Stimulated activated CD4-positive, alpha-beta T cell treated with anti-CD3 and anti-CD28 coated beads, Interleukin-2, amount 100 ng/mL, for 24 hours (primary cell): ENCODE measurements at regions not wholly inside any gene's neighbourhood (a gene's known extent, or its start where the extent isn't known, plus 50 kb on each side); places are given as distances from the start of the nearest gene placed in this dataset.

Experiments used
- DNase-seq, 2 donors: peaks; one replicate each; pipeline ENCODE4 v3.0.0-alpha.2; 2020

DNA sequence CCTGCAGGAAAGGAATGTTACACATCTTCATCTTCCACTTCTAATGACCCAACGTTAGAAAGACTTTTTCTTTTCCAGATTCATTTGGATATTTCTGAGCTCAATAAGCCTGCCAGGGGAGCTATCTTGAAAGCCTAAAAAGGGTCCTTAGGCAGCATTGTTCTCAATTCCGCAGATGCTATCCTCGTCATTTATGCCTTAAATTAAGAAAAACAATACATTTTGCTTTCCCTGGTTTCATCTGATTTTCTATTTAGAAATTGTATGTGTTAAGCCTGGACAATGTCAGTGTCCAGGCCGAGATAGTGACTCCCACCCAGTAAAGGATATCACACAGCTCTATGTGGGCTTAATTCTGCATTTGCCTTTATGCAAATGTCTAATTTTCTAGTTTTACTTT lies 721.3 kb downstream of the DIAPH3 start:
- DNase-seq, result no peak

GRCh38 chr13:59442944-59443486 lies 720.7 kb downstream of the DIAPH3 start:
- DNase-seq, result no peak

DNA sequence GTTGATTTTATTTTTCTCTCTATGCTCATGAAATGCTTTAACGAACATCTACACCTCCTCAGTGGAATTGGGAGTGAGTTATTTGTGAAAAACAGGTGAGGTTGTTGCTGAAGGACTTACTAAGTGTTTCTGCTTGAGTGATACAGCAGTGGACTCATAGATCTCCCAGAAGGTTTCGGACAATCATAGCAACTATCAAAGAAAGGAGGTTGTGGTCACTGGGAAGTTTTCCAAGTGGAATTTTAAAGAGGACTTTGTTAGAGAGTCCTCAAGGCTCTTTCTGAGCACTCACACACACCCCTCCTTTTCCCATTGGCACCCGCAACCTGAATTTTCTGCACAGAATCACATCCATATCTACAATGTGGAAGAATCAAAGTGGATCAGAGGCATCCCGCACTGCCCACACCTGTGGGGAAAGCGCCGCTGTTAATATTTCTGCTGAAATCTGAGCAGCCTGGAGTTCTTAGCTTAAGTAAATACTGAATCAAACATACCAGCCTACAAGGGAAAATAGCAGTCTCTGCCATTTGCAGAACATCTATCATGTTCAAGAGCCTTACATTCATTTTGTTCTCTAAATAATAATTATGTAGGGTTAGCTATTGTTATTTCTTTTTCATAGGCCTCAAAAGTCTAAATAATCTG lies 719.4 kb downstream of the DIAPH3 start:
- no peak for DNase-seq

DNA sequence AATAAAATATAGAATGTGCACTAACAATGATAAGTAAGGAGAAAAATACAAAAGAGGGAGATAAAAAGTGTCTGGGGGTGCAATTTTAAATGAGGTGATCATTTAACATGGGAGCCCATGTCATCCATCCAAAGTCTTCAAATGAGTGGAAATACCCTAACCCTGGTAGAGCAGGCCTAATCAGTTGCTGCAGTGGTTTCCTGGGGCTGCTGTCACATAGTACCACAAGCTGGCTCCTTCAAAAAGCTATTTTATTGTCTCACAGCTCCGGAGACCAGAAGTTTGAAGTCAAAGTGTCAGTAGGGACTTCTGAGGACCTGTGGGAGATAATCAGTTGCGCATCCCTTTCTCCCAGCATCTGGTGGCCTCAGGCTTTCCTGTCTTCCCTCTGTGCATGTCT lies 717.9 kb downstream of the DIAPH3 start:
- no peak for DNase-seq

DNA sequence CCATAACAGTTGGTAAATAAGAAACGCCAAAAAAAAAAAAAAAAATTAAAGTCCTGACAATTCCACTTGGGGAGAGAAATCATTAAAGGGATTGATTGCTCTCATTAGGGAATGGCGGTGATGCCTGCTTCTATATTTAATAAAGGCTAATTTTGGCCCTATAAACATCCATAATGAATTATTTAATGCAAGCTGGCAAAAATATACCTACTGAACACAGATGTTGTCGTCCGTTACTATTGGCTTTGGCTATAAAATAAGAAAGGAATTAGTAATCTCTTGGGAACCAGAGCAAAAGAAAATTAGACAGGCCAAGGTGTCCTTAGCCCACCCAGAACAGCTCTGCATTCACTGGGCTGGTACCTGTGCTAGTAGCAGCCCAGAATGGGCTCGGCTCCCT lies 717.3 kb downstream of the DIAPH3 start:
- no peak for DNase-seq

DNA sequence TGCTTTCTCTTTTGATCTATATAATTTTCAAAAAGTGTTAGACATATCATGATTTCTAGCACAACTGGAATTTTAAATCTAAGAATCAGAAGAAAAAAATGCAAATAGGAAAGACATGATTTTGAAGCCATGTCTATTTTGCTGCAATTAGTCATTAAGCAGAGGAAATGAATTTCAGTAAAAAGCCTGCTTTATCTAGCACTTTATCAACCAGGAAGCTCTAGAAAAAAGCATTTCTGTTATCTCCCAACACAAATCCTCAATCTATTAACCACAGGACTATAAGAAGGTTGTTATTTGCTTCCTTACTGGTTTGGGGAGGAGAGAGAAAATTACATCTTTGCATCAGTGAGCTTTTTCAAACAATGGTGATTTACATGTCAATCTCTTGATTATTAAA lies 716.7 kb downstream of the DIAPH3 start:
- DNase-seq, result no peak

DNA sequence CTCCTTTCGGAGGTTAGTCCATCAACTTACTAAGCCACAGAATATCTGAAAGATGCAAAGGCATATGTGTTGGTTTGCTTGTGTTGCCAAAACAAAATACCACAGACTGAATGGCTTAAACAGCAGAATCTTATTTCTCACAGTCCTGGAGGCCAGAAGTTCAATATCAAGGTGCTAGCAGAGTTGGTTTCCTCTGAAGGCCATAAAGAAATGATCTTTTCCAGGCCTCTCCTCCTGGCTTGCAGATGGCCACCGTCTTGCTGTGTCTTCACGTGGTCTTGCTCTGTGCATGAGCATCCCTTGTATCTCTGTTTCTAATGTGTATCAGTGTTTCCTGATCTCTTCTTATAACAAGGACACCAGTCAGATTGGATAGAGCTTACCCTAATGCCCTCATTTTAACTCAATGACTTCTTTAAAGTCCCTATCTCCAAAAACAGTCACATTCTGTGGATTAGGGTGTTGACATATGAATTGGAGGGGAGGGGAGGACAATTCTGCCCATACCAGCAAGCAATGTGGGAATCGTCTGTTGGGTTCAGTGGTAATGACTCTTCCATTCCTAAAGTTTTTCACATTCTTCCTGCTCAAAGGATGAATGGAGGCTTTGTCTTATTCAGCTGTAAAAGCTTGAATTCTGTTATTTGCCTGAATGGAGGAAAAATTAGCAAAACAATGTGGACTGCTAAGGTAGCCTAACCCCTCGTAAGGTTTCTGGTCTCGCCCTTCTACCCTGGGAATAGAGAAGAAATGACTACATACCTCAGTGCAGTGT lies 715.7 kb downstream of the DIAPH3 start:
- no peak for DNase-seq

DNA sequence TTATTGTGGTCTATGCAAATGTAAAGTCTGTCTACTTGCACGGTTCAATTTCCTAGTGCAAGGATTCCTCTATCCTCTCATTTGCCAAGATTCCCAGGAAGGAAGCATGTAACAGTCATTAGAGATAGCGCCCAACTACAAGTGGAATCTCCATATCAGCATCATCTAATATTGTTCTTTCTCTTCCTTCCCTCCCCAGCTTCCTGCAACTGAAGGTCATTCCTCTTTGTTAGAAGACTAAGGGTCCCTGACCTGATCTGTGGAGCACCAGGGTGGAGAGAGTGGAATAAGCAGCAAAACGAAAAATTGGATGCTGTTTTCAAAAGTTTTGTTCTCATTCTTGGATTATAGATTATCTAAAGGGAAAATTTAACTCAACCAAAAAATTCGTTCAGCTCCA lies 714.0 kb downstream of the DIAPH3 start:
- no peak for DNase-seq

DNA sequence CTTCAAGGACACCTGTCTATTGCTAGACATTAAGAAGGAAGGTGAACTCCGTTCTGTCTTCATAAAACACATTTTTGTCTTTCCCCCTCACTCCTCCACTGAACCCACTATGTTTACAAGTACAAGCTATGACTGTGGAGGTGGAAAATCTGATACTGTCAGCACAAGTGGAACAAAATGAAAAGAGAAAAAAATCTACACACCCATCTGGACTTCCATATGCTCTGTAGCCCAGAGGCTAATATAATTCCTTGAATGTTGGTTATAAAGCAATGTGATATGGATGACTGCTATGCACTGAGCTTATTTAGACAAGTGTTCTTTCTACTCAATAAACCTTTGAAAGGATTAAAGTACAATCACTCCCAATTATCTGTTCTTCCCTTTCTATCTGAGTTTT lies 713.5 kb downstream of the DIAPH3 start:
- no peak for DNase-seq

- DNase-seq, result no peak
Measured at GRCh38 chr13:59451236-59451635, 712.5 kb downstream of the DIAPH3 start.

DNA sequence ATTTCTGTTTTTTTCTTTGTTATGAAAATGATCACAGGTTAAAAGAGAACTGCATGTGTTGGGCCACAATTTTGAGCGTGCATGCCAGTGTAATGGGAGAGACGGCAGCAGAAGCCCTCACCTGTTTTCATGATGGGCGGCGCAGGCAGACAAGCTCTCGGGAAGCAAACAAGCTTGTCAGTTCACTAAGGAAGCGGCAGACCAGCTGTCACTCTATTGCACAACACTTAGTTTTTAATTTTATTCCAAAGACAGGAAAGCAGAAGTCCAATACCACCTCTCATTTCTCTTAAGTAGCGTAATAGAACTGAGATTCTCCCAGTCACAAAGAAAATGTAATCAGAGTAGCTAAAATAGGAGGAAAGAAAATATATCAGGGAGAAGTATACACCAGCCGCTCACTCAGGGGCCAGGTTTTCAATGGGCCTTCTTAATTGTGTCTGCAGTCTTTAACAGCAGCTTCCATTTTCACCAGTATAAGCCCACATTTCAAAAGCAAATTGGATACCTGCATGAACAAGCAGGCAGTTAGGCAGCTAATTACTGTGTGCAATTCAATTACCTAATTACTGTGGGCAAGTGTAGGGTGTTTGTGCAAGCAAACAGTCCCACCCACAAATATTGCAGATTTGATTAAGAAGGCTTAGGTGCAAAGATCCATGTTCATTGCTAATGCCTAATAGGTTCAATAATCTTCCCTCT lies 711.4 kb downstream of the DIAPH3 start:
- DNase-seq, result no peak

GRCh38 chr13:59458908-59459579 lies 704.7 kb downstream of the DIAPH3 start:
- DNase-seq, result no peak

DNA sequence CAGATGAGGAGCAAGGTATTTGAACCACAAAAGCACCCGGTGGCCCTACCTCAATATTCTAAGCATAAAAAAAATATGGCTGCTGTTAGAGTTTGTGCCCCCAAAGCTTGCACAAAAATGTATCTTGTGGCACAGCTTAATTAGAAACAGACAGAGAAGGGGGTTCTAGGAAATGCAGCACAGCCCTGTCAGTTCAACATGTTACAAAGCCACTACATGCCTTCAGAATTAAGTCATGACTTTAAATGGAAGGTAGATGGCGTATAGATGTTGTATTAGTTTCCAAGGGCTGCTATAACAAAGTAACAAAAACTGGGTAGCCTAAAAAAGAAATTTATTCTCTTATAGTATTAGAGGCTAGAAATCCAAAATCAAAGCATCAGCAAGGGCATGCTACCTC lies 703.8 kb downstream of the DIAPH3 start:
- no peak for DNase-seq

DNA sequence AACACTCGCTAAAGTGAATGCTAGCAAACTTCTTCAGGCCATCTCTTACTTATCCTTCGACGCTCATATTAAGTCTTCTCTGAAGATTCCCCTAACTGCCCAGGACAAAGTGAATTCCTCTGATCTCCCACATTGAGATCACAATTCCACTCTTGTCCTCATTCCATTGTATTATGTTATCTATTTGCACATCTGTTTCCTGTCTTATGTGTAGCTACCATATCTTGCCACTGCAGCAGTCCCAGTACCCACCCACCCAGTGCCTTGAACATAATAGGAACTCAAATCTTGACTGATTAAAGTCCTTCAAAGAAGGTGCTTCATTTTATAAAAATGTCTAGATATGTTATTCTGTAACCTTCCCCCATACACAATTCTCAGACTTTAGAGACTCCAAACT lies 702.3 kb downstream of the DIAPH3 start:
- DNase-seq, result no peak

DNA sequence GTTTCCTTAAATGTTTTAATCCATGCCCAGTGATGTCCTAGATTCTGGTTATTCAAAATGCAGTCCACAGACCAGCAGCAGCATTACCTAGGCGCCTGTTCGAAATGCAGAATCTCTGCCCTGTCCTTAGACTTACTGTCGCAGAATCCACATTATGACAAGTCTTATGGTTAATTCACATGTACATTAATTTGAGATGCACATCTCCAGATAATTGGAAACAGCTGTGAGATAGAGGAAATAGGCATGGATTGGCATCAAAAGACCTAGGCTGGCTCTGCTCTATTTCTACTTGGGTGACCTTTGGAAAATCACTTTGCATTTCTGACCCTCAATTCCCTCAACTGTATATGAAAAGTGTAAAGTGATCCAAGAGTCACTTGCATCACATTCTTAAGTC lies 700.7 kb downstream of the DIAPH3 start:
- no peak for DNase-seq

DNA sequence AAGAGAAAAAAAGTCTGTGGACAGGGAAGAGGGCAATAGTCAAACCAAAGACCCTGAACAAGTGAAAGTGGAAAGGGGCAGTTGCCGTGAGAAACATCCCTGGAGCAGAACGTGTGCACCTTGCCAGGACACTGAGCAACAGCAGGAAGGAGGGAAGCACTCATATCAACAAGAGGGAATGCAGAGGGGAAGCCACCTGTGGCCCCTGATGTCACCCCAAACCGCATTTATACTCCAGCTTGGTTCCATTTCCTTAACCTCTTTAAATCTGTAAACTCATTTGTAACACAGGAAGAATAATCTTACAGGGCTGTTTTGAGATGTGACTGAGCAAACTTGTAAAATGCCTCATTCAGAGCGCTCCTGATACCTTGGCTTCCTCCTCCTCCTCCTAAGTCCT lies 698.8 kb downstream of the DIAPH3 start:
- DNase-seq, result no peak

- DNase-seq, result no peak
Measured at GRCh38 chr13:59468396-59468795, 695.3 kb downstream of the DIAPH3 start.

DNA sequence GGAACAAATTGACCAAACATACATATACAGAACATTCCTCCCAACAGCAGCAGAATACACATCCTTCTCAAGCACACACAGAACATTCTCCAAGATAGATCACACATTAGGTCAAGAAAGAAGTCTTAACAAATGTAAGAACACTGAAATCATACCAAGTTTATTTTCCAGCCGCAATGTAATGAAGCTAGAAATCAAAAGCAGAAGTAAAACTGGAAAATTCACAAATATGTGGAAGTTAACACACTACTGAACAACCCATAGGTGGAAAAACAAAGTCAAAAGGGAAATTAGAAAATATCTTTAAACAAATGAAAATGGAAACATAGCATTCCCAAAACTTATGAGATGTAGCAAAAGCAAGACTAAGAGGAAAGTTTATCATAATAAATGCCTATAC lies 692.6 kb downstream of the DIAPH3 start:
- DNase-seq, result no peak

- no peak for DNase-seq
Measured at GRCh38 chr13:59472134-59472533, 691.6 kb downstream of the DIAPH3 start.

DNA sequence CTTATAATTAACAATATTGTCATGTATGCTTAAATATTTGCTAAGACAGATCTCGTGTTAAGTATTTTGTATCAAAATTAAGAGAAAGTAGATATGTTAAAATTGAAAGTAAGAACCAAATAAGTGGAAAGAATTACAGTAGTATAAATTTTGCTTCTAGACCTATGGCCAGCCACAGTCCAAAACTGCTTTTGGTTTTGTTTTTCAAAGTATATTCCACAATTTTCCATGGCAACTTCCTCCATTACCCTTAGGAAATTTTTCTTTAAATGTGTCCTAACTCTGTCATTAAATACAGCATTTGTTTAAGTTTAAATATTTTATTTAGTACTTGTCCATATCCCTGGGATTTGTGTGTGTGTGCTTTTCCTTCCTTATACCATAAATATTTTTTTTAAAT lies 689.0 kb downstream of the DIAPH3 start:
- DNase-seq, result no peak

DNA sequence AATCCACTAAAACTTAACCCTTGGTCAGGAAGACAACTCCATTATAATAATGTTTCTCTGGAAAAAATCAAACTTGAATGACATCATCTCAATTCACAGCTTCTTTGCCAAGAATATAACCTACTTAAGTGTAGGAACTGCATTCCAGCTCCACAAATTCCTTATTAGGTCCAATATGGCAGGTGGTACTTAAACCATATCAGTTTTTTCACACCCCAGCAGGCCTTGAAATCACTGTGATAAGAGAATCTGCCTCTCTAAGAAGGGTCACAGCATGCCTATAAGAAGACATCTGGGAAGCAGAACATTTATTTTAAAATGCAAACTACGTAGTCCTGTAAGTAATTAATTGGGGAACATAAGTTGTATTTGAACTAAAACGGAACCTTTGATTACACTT lies 687.8 kb downstream of the DIAPH3 start:
- DNase-seq, result no peak

- DNase-seq, result no peak
Measured at GRCh38 chr13:59476366-59476765, 687.4 kb downstream of the DIAPH3 start.

DNA sequence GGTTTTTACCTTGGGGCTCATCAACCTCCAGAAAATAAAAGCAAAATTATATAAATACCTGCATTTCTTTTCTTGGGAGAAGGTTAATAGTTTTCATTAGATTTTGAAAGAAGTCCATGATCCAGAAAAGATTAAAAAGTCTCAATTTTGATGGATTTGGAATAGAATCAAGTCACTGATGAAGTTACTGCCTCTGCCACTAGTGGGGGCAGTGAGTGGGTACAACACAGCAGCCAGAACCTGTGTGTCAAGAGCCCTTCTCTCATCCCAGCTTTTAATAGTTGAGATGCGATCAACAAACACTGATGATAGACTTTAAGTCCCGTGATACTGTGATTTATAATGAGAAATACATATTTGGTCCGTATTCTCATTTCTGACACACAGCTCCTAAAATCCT lies 686.7 kb downstream of the DIAPH3 start:
- DNase-seq, result no peak
